HEK293T (cell line): ENCODE measurements at regions not wholly inside any gene's neighbourhood (a gene's known extent, or its start where the extent isn't known, plus 50 kb on each side); places are given as distances from the start of the nearest gene placed in this dataset.
"Not testable (repeated sequence)": the region's sequence is repeated elsewhere in the genome, so short reads cannot be mapped to it uniquely, and the experiment has no call there.

ENCODE experiments used
- CTCF ChIA-PET: fragments of 350-600 bp; formaldehyde crosslinking; extraction: SDS; loops from one replicate; lab custom pipeline; 2021; ENCODE audit warnings: antibody characterized with exemption, inconsistent platforms; lab: Yijun Ruan, JAX
- POLR2A ChIA-PET: fragments of 350-600 bp; formaldehyde crosslinking; extraction: SDS; loops from one replicate; lab custom pipeline; 2020; ENCODE audit warnings: antibody characterized with exemption, inconsistent platforms; lab: Yijun Ruan, JAX
- DNase-seq: peaks from one replicate; pipeline ENCODE4 v3.0.0; 2012; ENCODE audit warnings: mixed read lengths; ENCODE audit errors: extremely low spot score
- ARNT ChIP-seq: fragments of 450-650 bp; IDR thresholded peaks from 2 replicates; pipeline ENCODE4 v1.6.1; 2017; ENCODE audit warnings: mild to moderate bottlenecking
- BHLHE40 ChIP-seq: fragments of 450-650 bp; IDR thresholded peaks from 2 replicates; pipeline ENCODE4 v1.6.1; 2016; ENCODE audit warnings: mild to moderate bottlenecking, moderate library complexity, borderline replicate concordance
- CTBP1 ChIP-seq: fragments of 450-650 bp; IDR thresholded peaks from 2 replicates; pipeline ENCODE4 v1.6.1; 2016; ENCODE audit warnings: borderline replicate concordance
- ELF4 ChIP-seq: fragments of 450-650 bp; IDR thresholded peaks from 2 replicates; pipeline ENCODE4 v1.6.1; 2017; ENCODE audit warnings: antibody characterized with exemption
- FOXA1 ChIP-seq: fragments of 450-650 bp; IDR thresholded peaks from 2 replicates; pipeline ENCODE4 v1.6.1; 2016; ENCODE audit warnings: mild to moderate bottlenecking
- FOXK2 ChIP-seq: fragments of 450-650 bp; IDR thresholded peaks from 2 replicates; pipeline ENCODE4 v1.6.1; 2016; ENCODE audit warnings: mild to moderate bottlenecking
- FOXM1 ChIP-seq: fragments of 450-650 bp; IDR thresholded peaks from 2 replicates; pipeline ENCODE4 v1.6.1; 2017; ENCODE audit warnings: mild to moderate bottlenecking, borderline replicate concordance
- HDGF ChIP-seq: fragments of 450-650 bp; IDR thresholded peaks from 2 replicates; pipeline ENCODE4 v1.6.1; 2017; ENCODE audit warnings: antibody characterized with exemption, borderline replicate concordance
- L3MBTL2 ChIP-seq: fragments of 450-650 bp; conservative IDR thresholded peaks from 2 replicates; pipeline ENCODE4 v1.6.1; 2016; ENCODE audit warnings: mild to moderate bottlenecking
- LEF1 ChIP-seq: fragments of 450-650 bp; IDR thresholded peaks from 2 replicates; pipeline ENCODE4 v1.6.1; 2017; ENCODE audit warnings: mild to moderate bottlenecking, borderline replicate concordance
- NFRKB ChIP-seq: fragments of 450-650 bp; IDR thresholded peaks from 2 replicates; pipeline ENCODE4 v1.6.1; 2016; ENCODE audit warnings: mild to moderate bottlenecking, moderate library complexity
- PKNOX1 ChIP-seq: fragments of 450-650 bp; IDR thresholded peaks from 2 replicates; pipeline ENCODE4 v1.6.1; 2016
- SP1 ChIP-seq: fragments of 450-650 bp; IDR thresholded peaks from 2 replicates; pipeline ENCODE4 v1.6.1; 2017
- SUZ12 ChIP-seq: fragments of 450-650 bp; IDR thresholded peaks from 2 replicates; pipeline ENCODE4 v1.6.1; 2016; ENCODE audit warnings: mild to moderate bottlenecking
- TARDBP ChIP-seq: fragments of 450-650 bp; IDR thresholded peaks from 2 replicates; pipeline ENCODE4 v1.6.1; 2016
- ZNF384 ChIP-seq: fragments of 450-650 bp; IDR thresholded peaks from 2 replicates; pipeline ENCODE4 v1.6.1; 2016

GRCh38 chr7:142645777-142646176, 103.5 kb upstream of the PRSS1 start:
- ChIA-PET POLR2A (no interaction called here), CTCF (interaction anchor here (1.3 kb wide), 1 partner anchor 14 kb away, joined by 5 read pairs; no protein-coding TSS in a partner anchor)

GRCh38 chr7:142642316-142642715, 107.0 kb upstream of the PRSS1 start:
- POLR2A ChIA-PET: no interaction called here
- CTCF ChIA-PET: interaction anchor here (0.7 to 1.4 kb wide), 3 partner anchors 10 to 229 kb away, joined by 3 to 6 read pairs (median 4); no protein-coding TSS in a partner anchor
- no peak for TF ChIP-seq ZNF384
- TF ChIP-seq ARNT: no peak
- no peak for TF ChIP-seq HDGF
- no peak for TF ChIP-seq FOXA1
- no peak for DNase-seq

More at GRCh38 chr7:142645777-142646176, 103.5 kb upstream of the PRSS1 start:
- TF ChIP-seq FOXK2 (no peak), CTBP1 (no peak), ZNF384 (no peak), FOXA1 (no peak), BHLHE40 (no peak), TARDBP (no peak), SUZ12 (no peak), SP1 (no peak)
- no peak for DNase-seq

- POLR2A ChIA-PET: not testable (repeated sequence)
Measured at GRCh38 chr7:142641252-142641651, 108.0 kb upstream of the PRSS1 start.

GRCh38 chr7:142638581-142638980, 110.7 kb upstream of the PRSS1 start:
- CTCF ChIA-PET: no interaction called here
- no peak for DNase-seq
- POLR2A ChIA-PET: no interaction called here
- TF ChIP-seq SUZ12 (no peak), ELF4 (no peak), L3MBTL2 (no peak), PKNOX1 (no peak), CTBP1 (no peak), SP1 (no peak), ARNT (no peak), ZNF384 (no peak), BHLHE40 (no peak), LEF1 (no peak), NFRKB (no peak), FOXA1 (no peak), TARDBP (no peak), FOXK2 (no peak), FOXM1 (no peak), HDGF (no peak)

More at GRCh38 chr7:142641252-142641651, 108.0 kb upstream of the PRSS1 start:
- CTCF ChIA-PET: interaction anchor here (0.7 to 1.4 kb wide), 2 partner anchors 142 to 665 kb away, joined by 3 to 6 read pairs; no protein-coding TSS in a partner anchor
- not testable (repeated sequence) for DNase-seq

GRCh38 chr7:142637240-142637639, 112.0 kb upstream of the PRSS1 start:
- TF ChIP-seq SP1 (no peak), TARDBP (no peak), PKNOX1 (no peak), BHLHE40 (no peak), CTBP1 (no peak), FOXK2 (no peak), ELF4 (no peak), L3MBTL2 (no peak), ZNF384 (no peak), FOXM1 (no peak), LEF1 (no peak), NFRKB (no peak)
- ChIA-PET POLR2A (no interaction called here), CTCF (interaction anchor here (0.6 to 1.6 kb wide), 5 partner anchors 102 to 244 kb away, joined by 3 to 6 read pairs (median 5); no protein-coding TSS in a partner anchor)
- no peak for DNase-seq

GRCh38 chr7:142636751-142637150, 112.5 kb upstream of the PRSS1 start:
- ChIA-PET CTCF (interaction anchor here (0.8 to 1.6 kb wide), 4 partner anchors 101 to 175 kb away, joined by 3 to 6 read pairs (median 5); no protein-coding TSS in a partner anchor), POLR2A (no interaction called here)
- DNase-seq: no peak
- TF ChIP-seq ZNF384 (no peak), FOXM1 (no peak), ELF4 (no peak), PKNOX1 (no peak), TARDBP (no peak), ARNT (no peak), BHLHE40 (no peak), LEF1 (no peak), HDGF (no peak), FOXA1 (no peak), CTBP1 (no peak), NFRKB (no peak), SP1 (no peak), L3MBTL2 (no peak), SUZ12 (no peak)

- POLR2A ChIA-PET, DNase-seq: not testable (repeated sequence)
- CTCF ChIA-PET: interaction anchor here (1.4 to 1.9 kb wide), 2 partner anchors 147 kb away, joined by 5 to 19 read pairs; no protein-coding TSS in a partner anchor
Measured at GRCh38 chr7:142636107-142636506, 113.2 kb upstream of the PRSS1 start.
